ENCODE measurements at regions not wholly inside any gene's neighbourhood (a gene's known extent, or its start where the extent isn't known, plus 50 kb on each side); places are given as distances from the start of the nearest gene placed in this dataset.

GRCh38 chr3:109784852-109785631, 447.7 kb upstream of the DPPA4 start:
- no peaks in the 10 kb centered on the region for H3K36me3 ChIP-seq (ENCODE audit: control insufficient read depth, insufficient read depth, low read length)
- DNase-seq = no peak
- no peaks in the 10 kb centered on the region for H3K36me3 Mint-ChIP-seq
- no peak overlapping the region for H3K4me3 ChIP-seq (ENCODE audit: low read length)
- TF ChIP-seq, protein P1, sequence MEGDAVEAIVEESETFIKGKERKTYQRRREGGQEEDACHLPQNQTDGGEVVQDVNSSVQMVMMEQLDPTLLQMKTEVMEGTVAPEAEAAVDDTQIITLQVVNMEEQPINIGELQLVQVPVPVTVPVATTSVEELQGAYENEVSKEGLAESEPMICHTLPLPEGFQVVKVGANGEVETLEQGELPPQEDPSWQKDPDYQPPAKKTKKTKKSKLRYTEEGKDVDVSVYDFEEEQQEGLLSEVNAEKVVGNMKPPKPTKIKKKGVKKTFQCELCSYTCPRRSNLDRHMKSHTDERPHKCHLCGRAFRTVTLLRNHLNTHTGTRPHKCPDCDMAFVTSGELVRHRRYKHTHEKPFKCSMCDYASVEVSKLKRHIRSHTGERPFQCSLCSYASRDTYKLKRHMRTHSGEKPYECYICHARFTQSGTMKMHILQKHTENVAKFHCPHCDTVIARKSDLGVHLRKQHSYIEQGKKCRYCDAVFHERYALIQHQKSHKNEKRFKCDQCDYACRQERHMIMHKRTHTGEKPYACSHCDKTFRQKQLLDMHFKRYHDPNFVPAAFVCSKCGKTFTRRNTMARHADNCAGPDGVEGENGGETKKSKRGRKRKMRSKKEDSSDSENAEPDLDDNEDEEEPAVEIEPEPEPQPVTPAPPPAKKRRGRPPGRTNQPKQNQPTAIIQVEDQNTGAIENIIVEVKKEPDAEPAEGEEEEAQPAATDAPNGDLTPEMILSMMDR (IDR thresholded peaks at IDR 0.05) = no peak
- no peak overlapping the region for H3K27ac Mint-ChIP-seq
- H3K9me3 ChIP-seq (ENCODE audit: control insufficient read depth, insufficient read depth, low read length) = no peaks in the 10 kb centered on the region
- ATAC-seq = no peak
- H3K27me3 Mint-ChIP-seq (ENCODE audit: low read depth in 2 of 2) = peaks cover 0 to 5% of the 10 kb centered on the region in 2 donors
- no peaks in the 10 kb centered on the region for H3K9me3 Mint-ChIP-seq
- WGBS (ENCODE audit: insufficient coverage) = 91% methylated on average over 5 of the region's 6 CpGs
- no peak overlapping the region for H3K4me3 Mint-ChIP-seq
- intact Hi-C loops (cut with micrococcal nuclease) = no loop called here
- no peaks in the 10 kb centered on the region for H3K4me1 ChIP-seq (ENCODE audit: control insufficient read depth, insufficient read depth, low read length)
- H3K27ac ChIP-seq (ENCODE audit: low read length) = no peak overlapping the region
- H3K4me1 Mint-ChIP-seq = peaks cover 4 to 12% of the 10 kb centered on the region in 2 donors
- no peaks in the 10 kb centered on the region for H3K27me3 ChIP-seq (ENCODE audit: control insufficient read depth, insufficient read depth, low read length)

DNA sequence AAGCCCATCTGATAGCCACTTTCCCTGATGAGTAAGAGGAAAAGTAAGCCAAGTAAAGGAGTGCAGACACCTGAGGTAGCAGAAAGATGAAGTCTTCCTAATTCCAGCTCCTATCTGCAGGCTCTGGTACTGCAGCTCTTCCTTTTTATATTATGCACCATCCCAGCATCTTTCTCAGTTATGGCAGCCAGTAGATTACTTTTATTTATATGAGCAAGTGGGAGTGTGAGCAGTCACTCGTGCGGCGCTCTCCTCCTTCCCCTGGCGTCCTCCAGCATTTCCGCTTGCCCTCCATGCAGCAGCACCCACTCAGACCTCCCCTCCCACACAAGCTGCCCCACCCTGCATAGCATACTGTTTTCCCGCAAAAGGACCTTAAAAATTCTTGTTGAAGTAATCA, 465.9 kb upstream of the DPPA4 start:
- Mint-ChIP-seq H3K36me3 (peaks cover 6% of the 10 kb centered on the region), H3K27me3 (ENCODE audit: low read depth in 2 of 2) (no peaks in the 10 kb centered on the region), H3K9me3 (peaks cover 0 to 3% of the 10 kb centered on the region in 2 donors), H3K27ac (no peak overlapping the region), H3K4me1 (peaks cover 41 to 54% of the 10 kb centered on the region in 2 donors), H3K4me3 (no peak overlapping the region)
- Histone ChIP-seq H3K4me1 (ENCODE audit: control insufficient read depth, insufficient read depth, low read length) (peaks cover 26% of the 10 kb centered on the region), H3K36me3 (ENCODE audit: control insufficient read depth, insufficient read depth, low read length) (no peaks in the 10 kb centered on the region), H3K27me3 (ENCODE audit: control insufficient read depth, insufficient read depth, low read length) (no peaks in the 10 kb centered on the region), H3K27ac (ENCODE audit: low read length) (no peak overlapping the region), H3K4me3 (ENCODE audit: low read length) (no peak overlapping the region), H3K9me3 (ENCODE audit: control insufficient read depth, insufficient read depth, low read length) (no peaks in the 10 kb centered on the region)
- WGBS (ENCODE audit: insufficient coverage) = 100% methylated on average over 6 of the region's 6 CpGs
- TF ChIP-seq, protein P1 (IDR thresholded peaks at IDR 0.05) = peak; percentile 39
- intact Hi-C loops (cut with micrococcal nuclease) = loop anchor here (10.0 kb wide), 1 partner anchor 1812 kb away; no protein-coding TSS in a partner anchor
- no peak for ATAC-seq
- DNase-seq = peak in 1 of 2 donors; percentile 19

- Histone ChIP-seq H3K4me1 (ENCODE audit: control insufficient read depth, insufficient read depth, low read length) (peaks cover 27% of the 10 kb centered on the region), H3K36me3 (ENCODE audit: control insufficient read depth, insufficient read depth, low read length) (no peaks in the 10 kb centered on the region), H3K27me3 (ENCODE audit: control insufficient read depth, insufficient read depth, low read length) (no peaks in the 10 kb centered on the region), H3K27ac (ENCODE audit: low read length) (peak overlapping the region; percentile 30), H3K4me3 (ENCODE audit: low read length) (no peak overlapping the region), H3K9me3 (ENCODE audit: control insufficient read depth, insufficient read depth, low read length) (no peaks in the 10 kb centered on the region)
- TF ChIP-seq, protein P1 (IDR thresholded peaks at IDR 0.05) = no peak
- intact Hi-C loops (cut with micrococcal nuclease) = loop anchor here (5.0 to 10.0 kb wide), 2 partner anchors 1738 to 1810 kb away; partner anchors contain the start of gene CD96
- Mint-ChIP-seq H3K9me3 (peaks cover 0 to 5% of the 10 kb centered on the region in 2 donors), H3K27ac (peak overlapping the region; percentile 87 to 90), H3K4me3 (peak overlapping the region; percentile 76), H3K4me1 (peaks cover 41 to 61% of the 10 kb centered on the region in 2 donors), H3K36me3 (peaks cover 4% of the 10 kb centered on the region), H3K27me3 (ENCODE audit: low read depth in 2 of 2) (no peaks in the 10 kb centered on the region)
- peak in 1 of 2 donors; percentile 69 for DNase-seq
- 56% methylated on average over 1 of the region's 1 CpG for WGBS (ENCODE audit: insufficient coverage)
- ATAC-seq = peak; percentile 52 to 69 (median 68)
Measured at GRCh38 chr3:109804697-109805096, 467.4 kb upstream of the DPPA4 start.
